ENCODE measurements at regions not wholly inside any gene's neighbourhood (a gene's known extent, or its start where the extent isn't known, plus 50 kb on each side); places are given as distances from the start of the nearest gene placed in this dataset.

DNA sequence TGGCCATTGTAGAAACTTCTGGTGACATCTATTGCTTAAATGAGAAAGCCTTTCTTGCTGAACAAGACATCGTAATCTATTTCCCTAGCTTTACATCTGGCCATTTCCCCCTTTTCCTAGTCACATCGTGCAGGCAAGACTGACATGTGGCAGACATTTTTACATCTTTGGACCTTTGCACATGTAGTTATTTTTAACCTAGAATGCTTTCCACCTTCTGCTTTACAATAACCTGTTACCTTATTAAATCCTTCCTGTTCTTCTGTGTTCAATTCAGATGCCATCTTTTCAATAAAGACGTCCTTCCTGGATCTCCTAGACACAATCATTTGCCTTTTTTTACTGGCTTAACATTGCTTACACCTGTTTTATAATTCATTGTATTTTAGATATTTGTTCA, 343.3 kb downstream of the DIPK2A start:
- Histone ChIP-seq H3K27ac (no peak overlapping the region), H3K4me1 (no peaks in the 10 kb centered on the region), H3K4me3 (no peak overlapping the region), H3K36me3 (no peaks in the 10 kb centered on the region), H3K27me3 (no peaks in the 10 kb centered on the region), H3K9me3 (peaks cover 0 to 7% (median 0%) of the 10 kb centered on the region in 4 donors)
- no peak for DNase-seq (ENCODE audit: low spot score in 2 of 2)
- 66 to 80% methylated on average over 3 of the region's 3 CpGs for WGBS, 2 donors
- TF ChIP-seq POLR2A (IDR thresholded peaks at IDR 0.05) (no peak), EP300 (IDR thresholded peaks at IDR 0.05) (no peak)
- TF ChIP-seq, protein P1, sequence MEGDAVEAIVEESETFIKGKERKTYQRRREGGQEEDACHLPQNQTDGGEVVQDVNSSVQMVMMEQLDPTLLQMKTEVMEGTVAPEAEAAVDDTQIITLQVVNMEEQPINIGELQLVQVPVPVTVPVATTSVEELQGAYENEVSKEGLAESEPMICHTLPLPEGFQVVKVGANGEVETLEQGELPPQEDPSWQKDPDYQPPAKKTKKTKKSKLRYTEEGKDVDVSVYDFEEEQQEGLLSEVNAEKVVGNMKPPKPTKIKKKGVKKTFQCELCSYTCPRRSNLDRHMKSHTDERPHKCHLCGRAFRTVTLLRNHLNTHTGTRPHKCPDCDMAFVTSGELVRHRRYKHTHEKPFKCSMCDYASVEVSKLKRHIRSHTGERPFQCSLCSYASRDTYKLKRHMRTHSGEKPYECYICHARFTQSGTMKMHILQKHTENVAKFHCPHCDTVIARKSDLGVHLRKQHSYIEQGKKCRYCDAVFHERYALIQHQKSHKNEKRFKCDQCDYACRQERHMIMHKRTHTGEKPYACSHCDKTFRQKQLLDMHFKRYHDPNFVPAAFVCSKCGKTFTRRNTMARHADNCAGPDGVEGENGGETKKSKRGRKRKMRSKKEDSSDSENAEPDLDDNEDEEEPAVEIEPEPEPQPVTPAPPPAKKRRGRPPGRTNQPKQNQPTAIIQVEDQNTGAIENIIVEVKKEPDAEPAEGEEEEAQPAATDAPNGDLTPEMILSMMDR (IDR thresholded peaks at IDR 0.05), result no peak

DNA sequence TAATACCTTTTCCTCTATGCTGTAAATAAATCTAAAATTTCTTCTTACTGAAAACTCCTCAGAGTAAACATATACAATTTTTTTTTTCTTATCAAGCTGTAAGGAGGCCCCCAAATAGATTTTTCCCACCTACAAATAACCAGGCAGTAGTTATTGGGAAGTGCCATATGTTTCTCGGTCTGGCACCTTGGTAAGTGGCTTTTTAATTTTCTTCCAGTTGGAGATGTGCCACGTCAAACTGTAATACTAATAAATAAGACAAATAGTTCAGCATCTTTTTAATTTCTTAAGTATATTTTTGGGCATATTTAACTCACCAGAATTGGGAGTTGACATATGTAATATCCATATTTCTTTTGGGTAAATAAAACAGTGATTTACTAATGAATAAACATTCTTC, 346.3 kb downstream of the DIPK2A start:
- no peak for DNase-seq (ENCODE audit: low spot score in 2 of 2)
- Histone ChIP-seq H3K36me3 (no peaks in the 10 kb centered on the region), H3K27ac (no peak overlapping the region), H3K4me3 (no peak overlapping the region), H3K27me3 (no peaks in the 10 kb centered on the region), H3K4me1 (no peaks in the 10 kb centered on the region), H3K9me3 (peaks cover 0 to 3% (median 0%) of the 10 kb centered on the region in 4 donors)
- TF ChIP-seq EP300 (IDR thresholded peaks at IDR 0.05), result no peak
- TF ChIP-seq, protein P1 (IDR thresholded peaks at IDR 0.05), result no peak
- no peak for TF ChIP-seq POLR2A (IDR thresholded peaks at IDR 0.05)
- WGBS, 2 donors, result 82 to 90% methylated on average over 2 of the region's 2 CpGs

DNA sequence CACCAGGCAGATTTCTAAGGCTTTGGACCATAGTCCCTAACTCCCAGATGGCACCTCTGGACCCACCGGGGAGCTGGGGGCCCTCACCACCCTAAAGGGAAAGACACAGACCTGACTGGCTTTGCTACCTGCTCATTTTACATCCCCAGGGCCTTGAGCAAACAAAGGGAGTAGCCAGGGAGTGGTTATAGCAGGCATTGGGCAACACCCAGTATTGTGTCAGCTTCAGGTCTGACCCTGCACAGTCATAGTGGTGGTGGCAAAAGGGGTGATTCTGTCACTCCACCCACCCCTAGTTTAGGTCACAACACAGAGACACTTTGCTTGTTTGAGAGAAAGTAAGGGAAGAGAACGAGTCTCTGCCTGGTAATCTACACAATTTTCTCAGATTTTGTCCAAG, 352.5 kb downstream of the DIPK2A start:
- Histone ChIP-seq H3K4me1 (no peaks in the 10 kb centered on the region), H3K9me3 (peaks cover 0 to 15% (median 0%) of the 10 kb centered on the region in 4 donors), H3K27me3 (no peaks in the 10 kb centered on the region), H3K27ac (no peak overlapping the region), H3K4me3 (no peak overlapping the region), H3K36me3 (no peaks in the 10 kb centered on the region)
- WGBS, 2 donors, result 81 to 95% methylated on average over 2 of the region's 2 CpGs
- no peak for DNase-seq (ENCODE audit: low spot score in 2 of 2)
- TF ChIP-seq, protein P1 (IDR thresholded peaks at IDR 0.05), result no peak
- no peak for TF ChIP-seq EP300 (IDR thresholded peaks at IDR 0.05)
- TF ChIP-seq POLR2A (IDR thresholded peaks at IDR 0.05), result no peak

DNA sequence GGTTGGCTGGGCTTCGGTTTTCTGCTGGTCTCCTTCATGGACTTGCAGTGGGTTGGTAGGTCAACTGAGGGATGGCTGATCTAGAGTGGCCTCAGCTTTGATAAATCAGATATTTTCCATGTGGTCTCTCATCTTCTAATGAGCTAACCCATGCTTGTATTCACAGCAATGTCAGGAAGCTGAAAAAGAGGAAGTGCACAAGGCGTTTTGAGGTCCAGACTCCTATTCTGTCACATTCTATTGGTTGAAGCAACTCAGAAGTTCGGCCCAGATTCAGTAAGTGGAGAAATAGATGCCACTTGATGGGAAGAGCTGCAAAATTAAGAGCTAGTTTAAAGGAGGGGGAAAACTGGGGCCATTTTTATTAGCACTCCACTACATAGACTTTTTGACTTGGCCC, 361.2 kb downstream of the DIPK2A start:
- no peak for DNase-seq (ENCODE audit: low spot score in 2 of 2)
- Histone ChIP-seq H3K27ac (no peak overlapping the region), H3K4me1 (no peaks in the 10 kb centered on the region), H3K27me3 (no peaks in the 10 kb centered on the region), H3K9me3 (peaks cover 0 to 12% (median 0%) of the 10 kb centered on the region in 4 donors), H3K4me3 (no peak overlapping the region), H3K36me3 (no peaks in the 10 kb centered on the region)
- TF ChIP-seq, protein P1 (IDR thresholded peaks at IDR 0.05), result no peak
- TF ChIP-seq POLR2A (IDR thresholded peaks at IDR 0.05), result no peak
- TF ChIP-seq EP300 (IDR thresholded peaks at IDR 0.05), result no peak
- 80 to 89% methylated on average over 3 of the region's 3 CpGs for WGBS, 2 donors

DNA sequence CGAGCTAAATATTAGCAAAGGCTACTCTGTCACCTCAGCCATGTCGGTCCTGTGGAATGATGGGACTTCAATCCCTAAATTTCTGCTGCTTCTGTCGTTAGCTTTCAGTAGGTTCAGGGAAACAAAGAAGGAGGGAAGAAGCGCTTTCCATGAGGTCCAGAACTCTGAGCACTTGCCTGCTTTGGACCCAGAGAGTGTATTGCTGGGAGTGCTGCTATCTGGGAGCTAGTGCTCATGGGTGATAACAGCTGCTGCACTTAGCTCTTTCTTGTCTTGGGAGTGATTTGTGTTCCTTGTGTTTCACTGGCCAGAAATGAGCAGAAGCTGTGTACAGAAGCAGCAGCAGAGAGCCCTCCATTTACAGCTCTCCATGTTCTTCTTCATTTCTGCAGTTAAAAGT, 369.8 kb downstream of the DIPK2A start:
- no peaks in the 10 kb centered on the region for H3K4me1 ChIP-seq
- TF ChIP-seq EP300 (IDR thresholded peaks at IDR 0.05) (no peak), POLR2A (IDR thresholded peaks at IDR 0.05) (no peak)
- TF ChIP-seq, protein P1 (IDR thresholded peaks at IDR 0.05), result no peak
- 80 to 83% methylated on average over 4 of the region's 4 CpGs for WGBS, 2 donors
- H3K4me3 ChIP-seq, result no peak overlapping the region
- DNase-seq (ENCODE audit: low spot score in 2 of 2), result no peak
- no peaks in the 10 kb centered on the region for H3K27me3 ChIP-seq
- no peak overlapping the region for H3K27ac ChIP-seq
- H3K36me3 ChIP-seq, result no peaks in the 10 kb centered on the region
- no peaks in the 10 kb centered on the region for H3K9me3 ChIP-seq

All from tibial nerve (tissue), 4 donors.